Liver (tissue), 3 donors: ENCODE measurements at regions not wholly inside any gene's neighbourhood (a gene's known extent, or its start where the extent isn't known, plus 50 kb on each side); places are given as distances from the start of the nearest gene placed in this dataset.

ENCODE experiments used
- TAF1 ChIP-seq: conservative IDR thresholded peaks from 2 replicates; pipeline ENCODE4 v1.6.1; 2016; ENCODE audit warnings: antibody characterized with exemption, mild to moderate bottlenecking
- TF ChIP-seq, protein P1 (sequence below): fragments of 150-350 bp; IDR thresholded peaks from 2 replicates; pipeline ENCODE4 v1.5.1; 2017; ENCODE audit warnings: improper control_type of control experiment, low read depth, low read length; ENCODE audit not compliant: missing input control
- TF ChIP-seq, protein P2 (sequence below): IDR thresholded peaks from 2 replicates; pipeline ENCODE4 v1.6.1; 2016; ENCODE audit warnings: antibody characterized with exemption
- donor health status: healthy.
- donor health status: healthy.

DNA sequence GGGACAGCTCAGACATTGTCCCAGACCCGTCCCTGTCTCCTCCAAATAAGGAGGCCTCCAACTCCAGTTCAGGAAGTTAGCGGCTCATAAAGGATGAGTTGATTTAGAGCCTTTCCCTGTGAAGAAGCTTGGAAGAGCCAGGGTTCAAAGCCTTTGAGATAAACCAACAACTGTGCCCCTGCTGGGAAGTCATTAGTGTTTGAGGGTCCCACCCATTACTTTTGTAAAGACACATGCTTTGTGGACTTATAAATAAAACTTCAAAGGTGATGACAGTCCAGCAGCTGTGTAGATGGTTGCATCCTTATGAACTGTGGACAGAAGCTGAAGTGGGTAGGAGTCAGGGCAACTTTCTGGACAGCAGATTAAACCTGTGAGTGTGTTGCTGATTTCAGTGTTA is 86.0 kb upstream of the PGRMC2 start:
- TF ChIP-seq, protein P1, sequence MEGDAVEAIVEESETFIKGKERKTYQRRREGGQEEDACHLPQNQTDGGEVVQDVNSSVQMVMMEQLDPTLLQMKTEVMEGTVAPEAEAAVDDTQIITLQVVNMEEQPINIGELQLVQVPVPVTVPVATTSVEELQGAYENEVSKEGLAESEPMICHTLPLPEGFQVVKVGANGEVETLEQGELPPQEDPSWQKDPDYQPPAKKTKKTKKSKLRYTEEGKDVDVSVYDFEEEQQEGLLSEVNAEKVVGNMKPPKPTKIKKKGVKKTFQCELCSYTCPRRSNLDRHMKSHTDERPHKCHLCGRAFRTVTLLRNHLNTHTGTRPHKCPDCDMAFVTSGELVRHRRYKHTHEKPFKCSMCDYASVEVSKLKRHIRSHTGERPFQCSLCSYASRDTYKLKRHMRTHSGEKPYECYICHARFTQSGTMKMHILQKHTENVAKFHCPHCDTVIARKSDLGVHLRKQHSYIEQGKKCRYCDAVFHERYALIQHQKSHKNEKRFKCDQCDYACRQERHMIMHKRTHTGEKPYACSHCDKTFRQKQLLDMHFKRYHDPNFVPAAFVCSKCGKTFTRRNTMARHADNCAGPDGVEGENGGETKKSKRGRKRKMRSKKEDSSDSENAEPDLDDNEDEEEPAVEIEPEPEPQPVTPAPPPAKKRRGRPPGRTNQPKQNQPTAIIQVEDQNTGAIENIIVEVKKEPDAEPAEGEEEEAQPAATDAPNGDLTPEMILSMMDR, result no peak
- TF ChIP-seq, protein P2, sequence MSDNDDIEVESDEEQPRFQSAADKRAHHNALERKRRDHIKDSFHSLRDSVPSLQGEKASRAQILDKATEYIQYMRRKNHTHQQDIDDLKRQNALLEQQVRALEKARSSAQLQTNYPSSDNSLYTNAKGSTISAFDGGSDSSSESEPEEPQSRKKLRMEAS, result no peak
- TF ChIP-seq TAF1, result no peak
